GM19025 (cell line): ENCODE measurements at regions not wholly inside any gene's neighbourhood (a gene's known extent, or its start where the extent isn't known, plus 50 kb on each side); places are given as distances from the start of the nearest gene placed in this dataset.

Experiments
- ATAC-seq: cut with Tn5 transposase; IDR thresholded peaks from one replicate; pipeline ENCODE4 v1.9.1; 2021; ENCODE audit warnings: mild to moderate bottlenecking, low read depth, moderate library complexity; ENCODE audit not compliant: unreplicated experiment

- ATAC-seq: no peak
These were observed 127.0 kb upstream of the SNX19 start for GRCh38 chr11:131043251-131043650.

GRCh38 chr11:131044851-131045250 lies 128.6 kb upstream of the SNX19 start:
- no peak for ATAC-seq

DNA sequence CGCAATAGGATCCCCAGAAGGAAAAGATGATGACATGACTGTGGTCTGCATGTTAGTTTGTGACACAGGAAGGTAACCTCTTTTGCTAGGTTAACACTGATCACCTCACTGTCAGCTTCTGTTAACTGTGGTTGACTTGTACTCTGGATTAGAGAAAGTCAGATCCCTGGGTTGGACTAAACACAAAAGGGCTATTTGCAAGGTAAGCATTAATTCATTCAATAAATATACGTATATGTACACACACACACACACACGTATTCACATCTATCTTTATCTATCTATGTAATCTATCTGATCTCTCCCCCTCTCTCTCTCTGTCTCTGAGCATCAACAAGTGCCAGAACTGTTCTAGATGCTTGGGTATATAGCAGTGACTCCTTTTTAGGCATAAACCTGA lies 136.1 kb upstream of the SNX19 start:
- no peak for ATAC-seq

DNA sequence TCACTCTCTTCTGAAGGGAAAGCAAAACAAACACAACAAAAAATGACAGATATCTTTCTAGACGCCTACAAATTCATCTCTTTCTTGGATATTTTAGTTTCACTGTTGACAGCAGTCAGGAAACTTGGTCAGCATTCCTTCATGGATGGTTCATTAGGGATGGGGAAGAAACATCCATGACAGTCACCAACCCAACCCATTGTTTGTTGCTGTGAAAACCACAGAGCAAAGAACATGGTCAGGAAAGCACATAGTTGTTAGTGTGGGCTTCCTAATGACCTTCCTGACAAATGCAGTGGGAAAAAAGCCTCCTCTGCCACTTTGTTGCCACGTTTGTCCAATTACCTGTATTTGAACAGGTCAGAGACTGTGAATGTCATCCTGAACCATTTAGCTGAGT lies 139.8 kb upstream of the SNX19 start:
- ATAC-seq: no peak

- no peak for ATAC-seq
These were observed 147.4 kb upstream of the SNX19 start for GRCh38 chr11:131063638-131064037.

- ATAC-seq: no peak
These were observed 148.2 kb upstream of the SNX19 start for GRCh38 chr11:131064373-131064991.

- ATAC-seq: no peak
These were observed 149.4 kb upstream of the SNX19 start for GRCh38 chr11:131065435-131066413.

- no peak for ATAC-seq
These were observed 150.3 kb upstream of the SNX19 start for GRCh38 chr11:131066551-131066950.

GRCh38 chr11:131070365-131070764 lies 154.1 kb upstream of the SNX19 start:
- no peak for ATAC-seq

DNA sequence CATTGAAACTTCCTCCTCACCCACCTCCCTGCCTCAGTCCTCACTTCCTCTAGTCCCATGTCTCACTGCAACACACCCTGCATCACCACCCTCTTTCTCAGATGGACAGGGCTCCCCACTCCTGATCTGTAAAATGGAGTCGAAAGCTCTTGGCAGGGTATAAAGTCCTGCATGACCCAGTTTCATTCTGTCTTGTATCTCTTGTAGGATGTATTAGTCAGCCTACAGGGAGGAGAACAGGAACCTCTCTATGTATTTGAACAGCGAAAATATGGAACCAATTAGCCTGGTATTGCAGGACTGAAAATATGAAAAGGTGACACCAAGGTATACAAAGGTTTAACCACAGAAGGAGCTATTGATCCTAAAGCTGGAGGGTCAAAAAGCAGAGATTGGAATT lies 156.9 kb upstream of the SNX19 start:
- ATAC-seq: no peak

DNA sequence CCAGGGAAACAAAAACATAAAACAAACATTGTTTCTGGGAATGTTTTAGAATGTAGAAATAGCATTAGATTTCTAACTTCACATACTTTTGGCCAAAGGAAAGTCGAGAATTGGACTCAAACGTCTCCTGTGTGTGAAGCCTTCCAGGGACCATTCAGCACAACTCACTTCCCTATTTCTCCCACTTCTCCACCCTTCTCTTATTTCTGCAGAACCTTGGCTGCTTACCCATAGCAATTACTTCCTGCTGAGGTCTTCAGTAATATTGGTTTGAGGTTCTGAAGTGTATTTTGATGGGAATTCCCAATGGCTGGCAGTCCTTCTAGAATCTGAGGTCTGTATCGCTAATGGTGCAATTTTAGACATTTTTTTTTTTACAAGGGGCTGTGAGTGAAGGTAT lies 158.3 kb upstream of the SNX19 start:
- ATAC-seq: no peak

DNA sequence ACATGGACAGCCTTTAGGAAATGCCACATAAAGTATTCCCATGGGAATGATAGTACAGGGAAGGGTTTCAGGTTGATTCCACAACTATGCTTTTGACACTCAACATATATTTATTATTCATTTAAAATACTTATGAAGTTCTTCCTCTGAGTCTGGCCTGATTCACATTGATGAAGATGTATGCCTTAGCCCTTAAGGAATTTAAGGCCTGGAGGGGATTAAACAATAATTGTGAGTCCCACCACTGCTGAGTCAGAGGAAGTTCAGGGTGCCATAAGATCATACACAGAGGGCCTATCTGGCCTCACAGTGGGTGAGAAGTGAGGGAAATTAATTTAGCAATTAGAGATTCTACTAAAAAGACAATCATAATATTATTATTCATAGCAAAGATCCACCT lies 161.1 kb upstream of the SNX19 start:
- ATAC-seq: no peak

DNA sequence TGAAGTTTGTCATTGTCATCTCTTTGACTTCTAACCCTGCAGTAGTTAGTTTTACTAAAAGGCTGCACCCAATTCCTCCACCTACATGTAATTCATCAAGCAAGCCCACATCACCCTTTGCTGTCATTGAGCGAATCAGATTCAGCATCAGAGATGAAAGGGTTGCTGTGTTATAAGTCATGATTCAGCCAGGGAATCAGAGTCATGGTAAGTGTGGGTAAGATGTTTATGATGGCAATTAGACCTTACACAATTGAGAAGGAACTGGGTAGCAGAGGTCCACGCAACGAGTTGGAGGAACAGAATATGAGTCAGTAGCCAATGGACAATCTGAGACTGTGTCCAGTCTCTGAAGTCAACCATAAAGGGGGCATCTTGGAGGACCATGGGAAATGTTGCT lies 162.8 kb upstream of the SNX19 start:
- no peak for ATAC-seq

DNA sequence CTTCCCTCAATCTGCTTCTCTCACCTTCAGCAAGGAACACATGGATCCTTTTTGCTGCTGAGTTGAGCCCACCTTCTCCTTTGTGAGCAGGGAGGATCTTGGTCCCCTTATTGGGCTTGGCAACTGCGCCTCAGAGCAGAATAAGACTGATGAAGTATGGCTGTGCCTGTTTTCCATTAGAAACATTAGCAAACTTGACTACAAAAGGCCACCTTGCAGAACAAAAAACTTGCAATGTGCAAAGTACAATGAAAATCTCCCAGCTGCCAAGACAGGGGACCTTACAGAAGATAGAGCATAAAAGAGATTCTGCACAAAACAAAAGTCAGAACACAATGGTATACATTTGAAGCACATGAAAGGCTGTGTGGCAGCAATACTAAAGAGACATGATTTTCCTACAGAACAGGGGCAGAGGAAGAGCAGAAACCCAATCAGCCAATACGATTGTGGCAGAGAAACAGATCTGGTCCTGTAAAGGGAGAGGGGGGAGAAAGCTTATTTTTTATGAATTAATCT lies 173.5 kb upstream of the SNX19 start:
- ATAC-seq: no peak

GRCh38 chr11:131092469-131092868 lies 176.2 kb upstream of the SNX19 start:
- no peak for ATAC-seq

DNA sequence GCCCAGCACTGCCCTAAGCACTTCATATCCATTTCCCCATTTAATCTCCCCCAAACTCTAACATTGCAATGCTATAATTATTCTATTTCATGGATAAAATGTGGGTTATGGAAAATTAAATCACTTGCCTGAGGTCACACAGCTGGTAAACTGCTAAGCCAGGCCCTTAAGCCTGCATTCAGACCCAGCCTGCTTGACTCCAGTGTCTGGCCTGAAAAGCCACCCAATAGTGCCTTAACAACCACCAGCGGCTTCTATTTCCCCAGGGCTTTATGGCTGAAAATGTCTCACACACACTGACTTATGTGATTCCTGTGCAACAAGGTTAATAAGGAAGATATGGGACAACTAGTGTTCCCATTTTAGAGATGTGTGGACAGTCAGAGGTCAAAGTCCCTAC lies 178.5 kb upstream of the SNX19 start:
- no peak for ATAC-seq

GRCh38 chr11:131095511-131096185 lies 179.4 kb upstream of the SNX19 start:
- ATAC-seq: no peak

DNA sequence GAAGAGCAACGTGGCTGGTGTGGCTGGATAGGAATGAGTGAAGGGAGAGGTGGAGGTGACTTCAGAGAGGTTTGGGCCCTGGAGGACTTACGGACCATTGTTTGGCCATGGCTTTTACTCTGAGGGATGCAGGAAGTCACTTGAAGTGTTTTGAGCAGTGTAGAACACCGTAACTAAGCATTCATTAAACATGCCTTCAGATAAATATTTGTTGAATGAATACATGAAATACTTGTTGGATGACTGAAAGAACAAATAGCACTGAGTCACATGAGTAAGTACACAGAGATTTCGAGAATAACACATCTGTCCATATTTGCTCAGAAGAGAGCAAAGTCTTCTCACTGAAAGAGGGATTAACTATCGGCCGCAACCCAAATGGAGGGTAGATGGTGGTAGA lies 182.7 kb upstream of the SNX19 start:
- ATAC-seq: no peak

DNA sequence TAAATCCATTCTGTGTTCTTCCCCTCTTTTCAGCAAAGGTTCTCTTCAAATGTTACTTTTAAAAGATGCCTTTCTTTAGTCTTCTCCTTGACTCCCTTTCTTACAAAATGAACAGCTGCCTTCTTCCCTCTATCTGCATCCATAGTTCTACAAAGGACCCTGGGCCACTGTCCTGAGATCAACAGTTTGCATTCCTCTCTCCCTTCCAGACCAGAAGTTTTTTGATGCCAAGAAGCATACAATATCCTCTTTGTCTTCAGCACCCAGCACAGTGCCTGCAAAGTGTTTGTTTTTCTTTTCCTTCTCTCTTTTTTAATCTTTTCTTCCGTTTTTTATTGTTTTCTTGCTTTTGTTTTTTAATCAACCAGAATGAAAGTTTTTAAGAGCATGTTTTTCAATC lies 183.5 kb upstream of the SNX19 start:
- no peak for ATAC-seq

- no peak for ATAC-seq
These were observed 192.5 kb upstream of the SNX19 start for GRCh38 chr11:131108760-131109159.

DNA sequence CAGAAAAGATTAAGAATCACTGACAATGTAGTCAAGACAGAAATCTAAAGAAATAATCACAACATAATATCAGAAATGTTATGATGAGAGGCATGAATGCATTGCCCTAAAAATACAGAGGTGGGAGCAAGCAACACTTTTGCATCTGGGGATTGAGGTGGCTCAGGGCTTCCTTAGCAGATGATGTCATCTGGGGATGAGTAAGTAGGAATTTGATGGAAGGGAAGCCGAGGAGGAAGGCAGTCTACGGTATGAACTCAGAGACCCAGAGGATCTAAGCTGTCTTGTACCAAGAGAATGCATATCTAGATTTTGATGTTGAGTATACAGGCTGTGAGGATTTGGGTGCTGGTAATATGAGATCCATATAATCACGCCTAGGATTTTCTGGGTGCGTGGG lies 193.0 kb upstream of the SNX19 start:
- ATAC-seq: no peak
